ENCODE measurements at regions not wholly inside any gene's neighbourhood (a gene's known extent, or its start where the extent isn't known, plus 50 kb on each side); places are given as distances from the start of the nearest gene placed in this dataset.

DNA sequence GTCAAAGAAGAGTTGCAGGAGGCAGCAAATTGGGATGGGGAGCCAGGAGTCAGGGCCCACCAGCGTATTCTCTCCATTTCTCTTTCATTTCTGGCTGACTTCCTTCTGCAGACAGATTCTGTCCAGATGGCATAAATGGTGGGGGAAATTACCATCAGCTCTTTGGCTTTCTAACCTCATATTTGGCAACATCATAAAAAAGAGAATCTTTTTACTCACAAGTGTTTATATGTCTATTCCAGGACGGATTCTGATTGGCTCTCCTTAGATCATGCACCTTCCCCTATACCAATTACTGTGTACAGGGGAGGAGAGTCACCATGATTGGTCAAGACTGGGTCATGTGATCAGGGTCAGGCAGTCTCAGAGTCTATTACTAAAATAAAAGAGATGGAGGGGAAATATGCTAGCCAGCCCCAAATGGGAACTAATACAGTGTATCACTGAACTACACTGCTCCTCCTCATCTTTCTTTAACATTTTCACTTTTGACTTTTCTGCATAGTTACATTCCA is 537.1 kb upstream of the EEF2KMT start:
- Mint-ChIP-seq H3K9me3 (ENCODE audit: low read depth) (peaks cover 15% of the 10 kb centered on the region), H3K4me1 (ENCODE audit: low read depth) (no peaks in the 10 kb centered on the region), H3K4me3 (ENCODE audit: unreplicated experiment) (no peak overlapping the region), H3K27me3 (ENCODE audit: low read depth) (no peaks in the 10 kb centered on the region), H3K36me3 (ENCODE audit: low read depth) (no peaks in the 10 kb centered on the region), H3K27ac (ENCODE audit: unreplicated experiment) (no peak overlapping the region)
- no peak for DNase-seq (ENCODE audit: low spot score)
- TF ChIP-seq, protein P1, sequence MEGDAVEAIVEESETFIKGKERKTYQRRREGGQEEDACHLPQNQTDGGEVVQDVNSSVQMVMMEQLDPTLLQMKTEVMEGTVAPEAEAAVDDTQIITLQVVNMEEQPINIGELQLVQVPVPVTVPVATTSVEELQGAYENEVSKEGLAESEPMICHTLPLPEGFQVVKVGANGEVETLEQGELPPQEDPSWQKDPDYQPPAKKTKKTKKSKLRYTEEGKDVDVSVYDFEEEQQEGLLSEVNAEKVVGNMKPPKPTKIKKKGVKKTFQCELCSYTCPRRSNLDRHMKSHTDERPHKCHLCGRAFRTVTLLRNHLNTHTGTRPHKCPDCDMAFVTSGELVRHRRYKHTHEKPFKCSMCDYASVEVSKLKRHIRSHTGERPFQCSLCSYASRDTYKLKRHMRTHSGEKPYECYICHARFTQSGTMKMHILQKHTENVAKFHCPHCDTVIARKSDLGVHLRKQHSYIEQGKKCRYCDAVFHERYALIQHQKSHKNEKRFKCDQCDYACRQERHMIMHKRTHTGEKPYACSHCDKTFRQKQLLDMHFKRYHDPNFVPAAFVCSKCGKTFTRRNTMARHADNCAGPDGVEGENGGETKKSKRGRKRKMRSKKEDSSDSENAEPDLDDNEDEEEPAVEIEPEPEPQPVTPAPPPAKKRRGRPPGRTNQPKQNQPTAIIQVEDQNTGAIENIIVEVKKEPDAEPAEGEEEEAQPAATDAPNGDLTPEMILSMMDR (IDR thresholded peaks at IDR 0.05) = no peak

DNA sequence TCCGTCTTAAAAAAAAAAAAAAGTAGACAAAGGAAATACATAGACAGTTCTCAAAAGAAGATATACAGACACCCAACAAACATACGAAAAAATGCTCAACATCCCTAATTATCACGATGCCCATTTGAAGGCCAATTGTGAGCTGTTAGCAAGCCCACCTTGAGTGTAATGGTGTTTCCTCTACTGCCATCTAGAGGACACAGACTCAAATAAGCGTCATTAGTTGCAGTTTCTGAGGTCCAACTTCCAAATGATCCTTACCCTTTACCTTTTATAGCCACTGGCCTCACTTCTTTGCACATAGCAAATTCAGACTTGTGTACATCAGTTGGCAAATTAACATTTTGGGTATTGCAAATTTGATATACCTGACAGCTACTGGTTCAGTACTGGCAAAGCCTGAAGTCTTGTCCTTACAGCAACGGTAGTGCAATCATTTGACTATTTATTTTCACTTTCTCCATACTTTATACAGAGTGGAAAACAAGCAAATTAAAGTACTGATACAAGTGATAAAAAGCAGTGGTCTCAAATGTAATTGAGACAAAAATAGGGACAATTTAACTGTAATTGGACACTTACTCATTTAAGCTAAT is 536.3 kb upstream of the EEF2KMT start:
- no peaks in the 10 kb centered on the region for H3K27me3 Mint-ChIP-seq (ENCODE audit: low read depth)
- no peaks in the 10 kb centered on the region for H3K4me1 Mint-ChIP-seq (ENCODE audit: low read depth)
- no peak for DNase-seq (ENCODE audit: low spot score)
- TF ChIP-seq, protein P1 (IDR thresholded peaks at IDR 0.05) = peak; percentile 67
- no peak overlapping the region for H3K27ac Mint-ChIP-seq (ENCODE audit: unreplicated experiment)
- no peaks in the 10 kb centered on the region for H3K36me3 Mint-ChIP-seq (ENCODE audit: low read depth)
- H3K9me3 Mint-ChIP-seq (ENCODE audit: low read depth) = peaks cover 18% of the 10 kb centered on the region
- H3K4me3 Mint-ChIP-seq (ENCODE audit: unreplicated experiment) = no peak overlapping the region

DNA sequence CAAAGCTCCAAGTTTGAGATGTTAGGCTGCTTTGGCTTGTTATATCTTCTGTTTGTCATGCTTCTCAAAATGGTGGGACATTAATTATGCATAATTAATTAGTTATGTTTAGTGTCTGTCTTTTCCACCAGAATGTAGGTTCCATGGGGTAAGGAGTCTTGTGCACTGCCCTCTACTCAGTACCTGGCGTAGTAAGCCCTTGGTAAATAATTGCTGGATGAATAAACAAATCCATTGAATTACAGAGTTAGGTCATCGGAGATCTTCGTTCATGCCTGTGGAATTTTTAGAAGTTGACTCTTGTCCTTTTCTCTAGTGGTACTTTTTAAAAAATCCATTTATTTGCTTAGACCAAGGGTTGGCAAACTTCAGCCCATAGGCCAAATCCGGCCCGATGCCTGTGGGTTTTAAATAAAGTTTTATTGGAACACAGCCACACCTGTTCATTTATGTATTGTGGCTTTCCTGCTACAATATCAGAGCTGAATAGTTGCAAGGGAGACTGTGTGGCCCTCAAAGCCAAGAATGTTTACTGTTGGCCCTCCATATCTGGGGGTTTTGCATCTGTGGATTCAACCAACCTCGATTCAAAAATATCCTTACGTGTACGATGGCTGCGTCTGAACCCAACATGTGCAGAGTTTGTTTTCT is 524.8 kb upstream of the EEF2KMT start:
- TF ChIP-seq, protein P1 (IDR thresholded peaks at IDR 0.05) = no peak
- peaks cover 36% of the 10 kb centered on the region for H3K9me3 Mint-ChIP-seq (ENCODE audit: low read depth)
- no peaks in the 10 kb centered on the region for H3K27me3 Mint-ChIP-seq (ENCODE audit: low read depth)
- H3K36me3 Mint-ChIP-seq (ENCODE audit: low read depth) = peaks cover 1% of the 10 kb centered on the region
- no peaks in the 10 kb centered on the region for H3K4me1 Mint-ChIP-seq (ENCODE audit: low read depth)
- H3K27ac Mint-ChIP-seq (ENCODE audit: unreplicated experiment) = no peak overlapping the region
- H3K4me3 Mint-ChIP-seq (ENCODE audit: unreplicated experiment) = no peak overlapping the region
- DNase-seq (ENCODE audit: low spot score) = no peak

DNA sequence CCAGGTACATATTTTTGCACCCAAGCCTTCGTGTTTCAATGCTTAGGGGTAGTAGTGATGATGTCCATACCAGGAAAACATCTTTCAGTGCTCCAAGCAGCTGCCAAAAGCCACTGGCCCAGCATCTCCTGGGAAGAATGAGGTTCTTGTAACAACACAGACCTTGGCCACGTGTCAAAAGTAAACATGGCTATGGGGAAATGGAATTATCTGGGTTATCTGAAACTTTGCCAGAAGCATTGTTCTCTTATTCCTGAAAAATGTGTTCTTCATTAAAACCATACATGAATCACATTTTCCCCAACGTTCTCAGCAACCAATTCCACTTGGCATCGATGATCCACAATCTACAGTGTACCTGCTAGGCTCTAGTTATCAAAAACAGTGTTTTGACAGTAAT is 524.2 kb upstream of the EEF2KMT start:
- peaks cover 2% of the 10 kb centered on the region for H3K27me3 Mint-ChIP-seq (ENCODE audit: low read depth)
- TF ChIP-seq, protein P1 (IDR thresholded peaks at IDR 0.05) = no peak
- no peak overlapping the region for H3K4me3 Mint-ChIP-seq (ENCODE audit: unreplicated experiment)
- H3K36me3 Mint-ChIP-seq (ENCODE audit: low read depth) = peaks cover 1% of the 10 kb centered on the region
- H3K9me3 Mint-ChIP-seq (ENCODE audit: low read depth) = peaks cover 32% of the 10 kb centered on the region
- DNase-seq (ENCODE audit: low spot score) = no peak
- H3K27ac Mint-ChIP-seq (ENCODE audit: unreplicated experiment) = no peak overlapping the region
- H3K4me1 Mint-ChIP-seq (ENCODE audit: low read depth) = no peaks in the 10 kb centered on the region

DNA sequence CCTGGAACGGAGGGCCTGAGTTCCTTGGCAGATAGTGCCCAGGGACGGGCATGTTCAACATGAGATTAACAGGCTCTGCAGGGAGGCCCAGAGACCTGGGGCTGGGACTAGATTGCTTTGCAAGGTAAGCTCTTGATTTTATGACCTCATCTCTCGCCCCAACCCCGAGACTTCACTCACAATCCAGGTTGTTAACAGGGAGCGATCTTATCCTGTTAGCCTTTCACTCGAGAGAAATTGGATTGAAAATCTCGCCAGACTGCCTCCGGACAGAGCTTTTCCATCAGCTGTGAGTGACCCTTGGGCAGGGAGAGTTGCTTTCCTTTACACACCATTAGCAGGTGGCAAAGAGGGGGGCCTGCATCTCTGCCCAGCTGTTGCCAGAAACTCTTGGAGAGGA is 521.7 kb upstream of the EEF2KMT start:
- no peak overlapping the region for H3K4me3 Mint-ChIP-seq (ENCODE audit: unreplicated experiment)
- peaks cover 22% of the 10 kb centered on the region for H3K9me3 Mint-ChIP-seq (ENCODE audit: low read depth)
- no peak overlapping the region for H3K27ac Mint-ChIP-seq (ENCODE audit: unreplicated experiment)
- H3K36me3 Mint-ChIP-seq (ENCODE audit: low read depth) = peaks cover 1% of the 10 kb centered on the region
- TF ChIP-seq, protein P1 (IDR thresholded peaks at IDR 0.05) = no peak
- H3K27me3 Mint-ChIP-seq (ENCODE audit: low read depth) = peaks cover 3% of the 10 kb centered on the region
- DNase-seq (ENCODE audit: low spot score) = no peak
- H3K4me1 Mint-ChIP-seq (ENCODE audit: low read depth) = no peaks in the 10 kb centered on the region

Measured in chondrocyte (in vitro differentiated cells).